RKO (cell line): ENCODE measurements at regions not wholly inside any gene's neighbourhood (a gene's known extent, or its start where the extent isn't known, plus 50 kb on each side); places are given as distances from the start of the nearest gene placed in this dataset.
"Not testable (repeated sequence)": the region's sequence is repeated elsewhere in the genome, so short reads cannot be mapped to it uniquely, and the experiment has no call there.

Experiments
- DNase-seq: peaks from one replicate; pipeline ENCODE4 v3.0.0-alpha.2; 2016; ENCODE audit warnings: low spot score

DNA sequence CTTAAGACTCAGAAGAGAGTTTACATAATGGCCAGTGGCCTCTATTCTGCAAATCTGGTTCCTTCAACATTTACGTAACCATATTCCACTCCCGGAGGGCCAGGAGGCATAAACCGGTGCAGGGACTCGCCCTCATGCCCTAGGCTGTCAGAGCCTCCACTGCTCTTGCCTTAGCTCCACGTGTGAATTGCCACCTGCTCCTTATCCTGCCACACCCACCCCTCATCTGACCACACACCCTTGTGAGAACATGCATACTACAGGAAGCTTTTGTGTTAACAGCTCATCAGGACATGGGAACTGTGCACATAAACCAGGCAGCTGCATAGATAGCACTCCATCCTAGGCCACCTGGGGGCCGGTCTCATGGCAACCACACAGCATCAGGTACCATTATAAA is 146.7 kb upstream of the PFKP start:
- no peak for DNase-seq

- no peak for DNase-seq
These were observed 147.2 kb upstream of the PFKP start for GRCh38 chr10:2920168-2920567.

DNA sequence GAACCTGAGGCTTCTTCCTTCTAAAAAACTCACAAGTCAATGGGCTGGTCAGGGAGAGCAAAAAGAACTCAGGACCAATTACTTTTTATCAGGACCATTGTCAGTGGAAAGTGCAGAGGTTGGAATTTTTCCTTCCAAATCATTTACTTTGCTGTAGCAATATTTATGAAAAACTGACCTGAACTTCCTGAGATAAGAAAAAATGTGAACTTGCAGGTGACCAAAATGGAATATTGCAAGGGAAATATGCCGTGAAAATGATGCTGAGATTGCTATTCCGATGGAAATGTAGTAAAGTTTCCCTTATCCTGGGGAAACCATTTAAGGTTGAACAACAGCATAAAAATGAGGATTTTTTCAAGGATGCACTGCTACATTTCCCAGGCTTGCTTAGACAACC is 148.3 kb upstream of the PFKP start:
- DNase-seq: no peak

DNA sequence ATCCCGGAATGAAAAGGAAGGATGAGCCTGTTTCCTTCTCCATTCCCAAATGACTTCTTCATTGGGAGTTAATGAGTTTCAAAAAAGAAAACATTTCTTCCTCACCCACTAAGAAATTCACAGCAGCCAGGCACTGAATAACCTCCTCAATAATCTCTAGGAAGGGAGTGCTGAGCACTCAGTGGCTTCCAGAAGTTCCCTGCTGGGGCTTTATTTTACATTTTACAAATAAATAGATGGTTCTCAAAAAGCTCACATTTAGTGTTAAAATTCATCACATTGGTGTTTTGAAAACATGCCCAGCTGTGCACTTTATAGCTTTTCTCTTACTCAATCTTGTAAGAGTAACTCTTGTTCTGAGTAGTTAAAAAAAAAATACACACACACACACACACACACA is 148.9 kb upstream of the PFKP start:
- no peak for DNase-seq

- DNase-seq: no peak
These were observed 149.4 kb upstream of the PFKP start for GRCh38 chr10:2917926-2918325.

- DNase-seq: no peak
These were observed 151.9 kb upstream of the PFKP start for GRCh38 chr10:2915412-2915811.

- no peak for DNase-seq
These were observed 152.6 kb upstream of the PFKP start for GRCh38 chr10:2914741-2915140.

- DNase-seq: no peak
These were observed 153.9 kb upstream of the PFKP start for GRCh38 chr10:2913474-2913873.

- DNase-seq: no peak
These were observed 156.7 kb upstream of the PFKP start for GRCh38 chr10:2910656-2911055.

DNA sequence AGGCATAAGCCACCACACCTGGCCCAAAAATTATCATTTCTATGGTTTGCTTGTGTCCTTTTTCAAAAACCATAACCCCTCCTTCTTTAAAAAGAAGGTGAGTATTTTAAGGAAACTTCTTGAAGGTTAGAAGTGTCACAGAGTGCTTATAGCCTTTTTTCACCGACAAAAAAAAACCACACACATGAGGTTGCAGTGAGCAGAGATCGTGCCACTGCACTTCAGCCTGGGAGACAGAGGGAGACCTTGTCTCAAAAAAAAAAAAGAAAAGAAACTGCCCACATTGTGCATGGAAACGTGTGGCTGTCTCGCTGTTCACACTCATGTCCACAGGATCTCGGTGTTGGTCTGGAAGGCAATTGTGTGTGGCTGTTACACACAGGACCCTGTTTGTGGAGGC is 157.4 kb upstream of the PFKP start:
- DNase-seq: no peak

GRCh38 chr10:2908851-2909630 is 158.3 kb upstream of the PFKP start:
- DNase-seq: no peak

DNA sequence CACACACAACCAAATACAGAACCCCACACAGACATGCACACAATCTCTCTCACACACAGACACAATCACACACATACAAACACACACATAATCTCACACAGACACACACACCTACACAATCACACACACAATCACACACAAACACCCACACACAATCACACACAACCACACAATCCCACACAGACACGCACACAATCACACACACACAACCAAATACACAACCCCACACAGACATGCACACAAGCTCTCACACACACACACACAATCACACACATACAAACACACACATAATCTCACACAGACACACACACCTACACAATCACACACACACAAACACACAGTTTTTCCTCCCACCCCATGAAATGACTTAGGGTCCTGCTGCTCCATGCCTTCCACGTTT is 160.4 kb upstream of the PFKP start:
- DNase-seq: no peak

DNA sequence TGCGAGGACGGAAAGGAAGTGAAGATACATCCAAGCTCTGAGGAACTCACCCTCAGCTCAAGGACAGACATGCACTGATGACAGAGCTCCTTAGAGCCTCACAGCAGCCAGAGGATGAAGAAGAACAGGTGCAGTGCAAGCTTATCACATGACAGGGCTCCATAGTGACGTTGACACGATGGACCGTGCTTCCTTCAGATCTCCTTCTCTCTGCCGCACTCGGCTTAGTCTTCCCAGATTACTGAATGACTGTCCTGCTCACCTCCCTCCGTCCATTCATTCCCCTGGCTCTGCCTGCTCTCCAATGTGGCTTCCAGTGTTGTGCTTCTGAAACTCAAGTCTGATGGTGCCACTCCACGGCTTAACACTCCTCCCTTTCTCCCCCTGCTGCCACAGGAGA is 161.5 kb upstream of the PFKP start:
- no peak for DNase-seq

DNA sequence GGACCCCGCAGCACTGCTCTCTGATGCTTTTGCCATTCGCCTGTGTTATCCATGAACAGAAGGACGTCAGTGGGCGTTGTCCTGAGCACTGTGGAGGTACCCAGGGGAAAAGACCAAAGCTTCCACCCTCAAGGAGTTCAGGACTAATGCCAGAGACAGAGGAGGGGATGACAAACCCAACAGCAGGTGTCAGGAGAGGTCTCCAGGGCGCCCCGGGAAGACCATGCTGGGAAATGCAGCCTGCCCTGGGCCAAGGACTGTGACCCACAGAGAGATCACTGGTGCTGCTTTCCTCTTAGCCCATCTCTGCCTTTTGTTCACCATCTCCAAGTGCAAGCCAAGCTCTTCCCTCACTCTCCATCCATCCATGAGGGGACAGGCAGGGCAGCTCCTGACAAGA is 166.8 kb upstream of the PFKP start:
- DNase-seq: no peak

DNA sequence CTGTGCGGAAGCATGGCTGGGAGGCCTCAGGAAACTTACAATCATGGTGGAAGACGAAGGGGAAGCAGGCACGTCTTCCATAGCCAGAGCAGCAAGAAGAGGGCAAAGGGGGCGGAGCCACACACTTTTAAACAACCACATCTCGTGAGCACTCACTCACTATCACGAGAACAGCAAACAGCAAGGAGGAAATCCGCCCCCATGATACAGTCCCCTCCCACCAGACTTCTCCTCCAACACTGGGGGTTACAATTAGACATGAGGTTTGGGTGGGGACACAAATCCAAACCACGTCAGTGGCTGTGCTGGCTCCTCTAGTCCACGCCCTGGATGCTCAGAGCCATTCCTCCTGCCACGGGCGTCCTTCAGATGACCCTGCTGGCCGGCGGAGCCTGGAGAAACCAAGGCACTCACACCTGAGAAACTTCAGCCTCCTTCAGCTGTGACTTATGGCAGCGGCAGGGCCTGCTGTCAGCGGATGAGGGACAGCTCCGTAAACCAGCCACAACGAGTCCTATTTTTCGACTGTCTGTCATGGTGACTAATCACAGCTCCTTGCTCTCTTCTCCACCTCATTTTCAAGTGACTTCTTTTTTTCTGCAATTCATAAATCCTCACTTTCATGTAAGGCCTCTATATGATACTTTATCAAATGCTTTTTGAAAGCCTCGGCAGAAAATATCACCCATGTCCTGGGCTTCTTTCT is 167.9 kb upstream of the PFKP start:
- no peak for DNase-seq

GRCh38 chr10:2898509-2898860 is 168.9 kb upstream of the PFKP start:
- no peak for DNase-seq

DNA sequence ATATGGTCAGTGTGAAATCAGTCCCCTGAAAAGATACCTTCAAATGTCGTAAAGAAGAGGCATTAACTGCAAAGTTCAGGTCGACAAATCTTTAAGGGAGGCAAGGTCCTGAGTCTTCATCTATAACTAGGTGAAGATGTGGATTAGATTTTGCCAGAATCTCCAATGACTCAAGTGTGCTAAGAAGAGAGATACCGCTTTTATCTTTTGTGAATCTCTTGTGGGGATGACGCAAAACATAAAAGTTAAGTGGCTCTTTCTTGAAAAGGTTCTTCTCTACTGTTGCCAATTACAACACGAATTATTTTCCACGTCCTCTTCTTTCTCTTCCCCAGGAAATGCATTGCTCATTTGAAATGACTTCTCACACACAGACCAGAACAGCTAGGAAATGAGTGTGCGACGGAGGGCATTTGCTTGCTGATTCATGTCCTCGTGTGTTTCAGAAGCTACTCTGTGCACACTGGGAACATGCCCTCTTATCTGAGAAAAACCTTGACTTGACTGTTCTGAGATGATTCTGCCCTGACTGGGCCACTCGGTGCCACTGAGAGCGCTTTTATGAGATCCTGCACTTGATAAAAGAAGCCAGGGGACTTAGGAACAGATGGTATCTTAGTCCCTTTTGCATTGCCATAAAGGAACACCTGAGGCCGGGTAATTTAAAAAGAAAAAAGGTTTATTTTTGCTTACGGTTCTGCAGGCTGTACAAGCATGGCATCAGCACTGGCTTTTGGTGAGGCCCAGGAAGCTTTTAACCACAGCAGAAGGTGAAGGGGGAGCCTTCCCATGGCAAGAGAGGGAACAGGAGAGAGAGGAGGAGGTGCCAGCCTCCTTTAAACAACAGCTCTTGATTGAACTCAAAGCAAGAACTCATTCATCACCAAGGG is 169.5 kb upstream of the PFKP start:
- peak; percentile 27 for DNase-seq

DNA sequence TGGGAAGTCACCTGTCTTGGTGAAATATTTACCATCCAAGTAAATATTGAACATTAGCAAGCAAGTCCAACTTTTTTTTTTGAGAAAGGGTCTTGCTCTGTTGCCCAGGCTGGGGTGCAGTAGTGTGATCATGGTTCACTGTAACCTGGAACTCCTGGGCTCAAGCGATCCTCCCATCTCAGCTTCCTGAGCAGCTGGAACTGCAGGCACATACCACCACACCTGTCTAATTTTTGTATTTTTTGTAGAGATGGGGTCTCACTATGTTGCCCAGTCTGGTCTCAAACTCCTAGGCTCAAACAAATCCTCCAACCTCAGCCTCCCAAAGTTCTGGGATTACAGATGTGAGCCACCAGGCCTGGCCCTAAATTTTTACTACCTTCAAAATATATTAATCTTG is 171.0 kb upstream of the PFKP start:
- DNase-seq: not testable (repeated sequence)

DNA sequence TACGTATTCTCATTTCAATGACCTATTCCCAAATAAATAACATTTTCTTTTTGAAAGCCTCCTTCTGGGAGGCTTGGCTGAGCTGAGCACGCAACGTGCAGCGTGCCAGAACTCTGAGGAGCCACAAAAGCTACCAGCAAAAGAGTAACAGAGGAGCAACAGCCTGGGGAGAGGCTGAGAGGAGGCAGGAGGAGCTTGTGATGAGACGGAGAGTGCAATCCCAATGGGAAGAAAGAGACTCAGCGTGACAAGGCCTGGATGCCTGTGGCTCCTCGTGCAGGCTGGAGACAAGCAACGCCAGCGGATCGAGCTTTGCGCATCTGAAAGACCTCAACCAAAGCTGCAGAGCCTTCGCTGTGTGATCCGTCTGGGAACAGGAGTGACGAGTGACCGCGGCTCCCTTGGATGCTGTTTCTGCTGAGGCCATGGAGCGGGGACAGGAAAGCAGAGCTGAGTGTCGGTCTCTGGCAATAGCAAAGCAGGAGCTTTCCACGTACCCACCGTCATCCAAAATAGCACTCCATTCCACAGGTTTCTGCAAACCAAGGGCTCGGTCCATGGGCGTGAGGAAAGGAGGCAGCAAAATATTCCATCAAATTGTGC is 171.7 kb upstream of the PFKP start:
- no peak for DNase-seq

GRCh38 chr10:2893991-2894390 is 173.4 kb upstream of the PFKP start:
- DNase-seq: no peak

- no peak for DNase-seq
These were observed 174.0 kb upstream of the PFKP start for GRCh38 chr10:2893158-2893845.

- no peak for DNase-seq
These were observed 175.6 kb upstream of the PFKP start for GRCh38 chr10:2891770-2892124.
